Central memory CD8-positive, alpha-beta T cell (primary cell): ENCODE measurements at regions not wholly inside any gene's neighbourhood (a gene's known extent, or its start where the extent isn't known, plus 50 kb on each side); places are given as distances from the start of the nearest gene placed in this dataset.
"Not testable (repeated sequence)": the region's sequence is repeated elsewhere in the genome, so short reads cannot be mapped to it uniquely, and the experiment has no call there.

Experiments
- ATAC-seq: fragments of 150-1000 bp; cut with Tn5 transposase; replicated peaks from 2 replicates; pipeline ENCODE4 v1.10.0; 2022; ENCODE audit warnings: mild to moderate bottlenecking, moderate FRiP score, moderate number of reproducible peaks; ENCODE audit not compliant: poor library complexity, severe bottlenecking; ENCODE audit errors: extremely low read depth
- DNase-seq, 2 donors: peaks; one replicate each; pipeline ENCODE4 v3.0.0; 2021; ENCODE audit warnings: low spot score in 2 of 2
- H3K27ac Mint-ChIP-seq: one replicate; pipeline ENCODE4 v1.8.0; 2022; ENCODE audit warnings: low read depth, mild to moderate bottlenecking, moderate library complexity, mixed read lengths
- H3K27me3 Mint-ChIP-seq: one replicate; pipeline ENCODE4 v1.8.0; 2022; ENCODE audit warnings: mixed read lengths
- H3K36me3 Mint-ChIP-seq: one replicate; pipeline ENCODE4 v1.8.0; 2022; ENCODE audit warnings: mild to moderate bottlenecking, moderate library complexity, mixed read lengths; ENCODE audit not compliant: insufficient read depth
- H3K4me1 Mint-ChIP-seq: one replicate; pipeline ENCODE4 v1.8.0; 2022; ENCODE audit warnings: mixed read lengths
- H3K4me3 Mint-ChIP-seq: one replicate; pipeline ENCODE4 v1.8.0; 2022; ENCODE audit warnings: mild to moderate bottlenecking, moderate library complexity, mixed read lengths
- H3K9me3 Mint-ChIP-seq: one replicate; pipeline ENCODE4 v1.8.0; 2022; ENCODE audit warnings: mixed read lengths

DNA sequence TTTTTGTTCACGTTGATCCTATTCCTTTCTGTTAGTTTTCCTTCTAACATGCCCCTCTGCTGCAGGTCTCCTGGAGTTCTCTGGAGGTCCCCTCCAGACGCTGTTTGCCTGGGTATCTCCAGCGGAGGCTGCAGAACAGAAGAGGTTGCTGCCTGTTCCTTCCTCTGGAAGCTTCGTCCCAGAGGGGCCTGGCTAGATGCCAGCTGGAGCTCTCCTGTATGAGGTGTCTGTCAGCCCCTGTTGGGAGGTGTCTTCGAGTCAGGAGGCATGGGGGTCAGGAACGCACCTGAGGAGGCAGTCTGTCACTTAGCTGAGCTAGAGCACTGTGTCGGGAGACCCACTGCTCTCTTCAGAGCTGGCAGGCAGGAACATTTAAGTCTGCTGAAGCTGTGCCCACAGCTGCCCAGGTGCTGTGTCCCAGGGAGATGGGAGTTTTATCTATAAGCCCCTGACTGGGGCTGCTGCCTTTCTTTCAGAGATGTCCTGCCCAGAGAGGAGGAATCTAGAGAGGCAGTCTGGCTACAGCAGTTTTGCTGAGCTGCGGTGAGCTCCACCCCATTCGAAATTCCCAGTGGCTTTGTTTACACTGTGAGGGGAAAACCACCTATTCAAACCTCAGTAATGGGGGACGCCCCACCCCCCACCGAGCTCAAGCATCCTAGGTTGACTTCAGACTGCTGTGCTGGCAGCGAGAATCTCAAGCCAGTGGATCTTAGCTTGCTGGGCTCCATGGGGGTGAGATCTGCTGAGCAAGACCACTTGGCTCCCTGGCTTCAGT lies 196.2 kb downstream of the EDEM1 start:
- H3K4me1 Mint-ChIP-seq, H3K27ac Mint-ChIP-seq, H3K9me3 Mint-ChIP-seq, ATAC-seq, H3K27me3 Mint-ChIP-seq, H3K4me3 Mint-ChIP-seq, H3K36me3 Mint-ChIP-seq, DNase-seq: not testable (repeated sequence)

DNA sequence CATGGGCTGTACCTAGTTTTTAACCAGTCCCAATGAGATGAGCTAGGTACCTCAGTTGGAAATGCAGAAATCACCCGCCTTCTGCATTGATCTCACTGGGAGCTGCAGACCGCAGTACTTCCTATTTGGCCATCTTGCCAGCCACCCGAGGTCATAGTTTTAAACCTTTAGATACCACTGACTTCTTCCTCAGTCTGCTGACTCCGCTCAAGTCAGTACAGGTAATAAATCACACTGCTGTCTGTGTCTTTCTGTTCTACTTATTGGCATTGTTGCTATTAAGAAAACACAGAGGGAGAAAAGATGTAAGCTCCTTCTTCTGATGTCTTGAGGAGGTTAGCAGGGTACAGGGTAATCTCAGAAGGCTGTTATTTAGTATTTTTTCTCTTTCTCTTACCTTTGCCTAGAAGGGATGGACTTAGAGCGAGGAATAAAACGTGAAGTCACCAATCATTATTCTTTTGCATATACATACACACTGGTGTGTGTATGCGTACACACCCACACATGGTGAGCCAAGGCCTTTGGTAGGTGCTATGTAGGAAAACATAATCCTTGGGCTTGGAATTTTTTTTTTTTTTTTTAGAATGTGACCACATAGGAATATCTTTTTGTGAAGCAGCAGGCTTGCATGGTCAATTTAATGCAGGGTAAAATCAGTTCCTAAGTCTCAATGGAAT lies 197.2 kb downstream of the EDEM1 start:
- no peaks in the 10 kb centered on the region for H3K4me1 Mint-ChIP-seq
- H3K27me3 Mint-ChIP-seq: no peaks in the 10 kb centered on the region
- no peaks in the 10 kb centered on the region for H3K9me3 Mint-ChIP-seq
- H3K4me3 Mint-ChIP-seq: no peak overlapping the region
- ATAC-seq (no peak), DNase-seq (no peak)
- H3K27ac Mint-ChIP-seq: no peak overlapping the region
- no peaks in the 10 kb centered on the region for H3K36me3 Mint-ChIP-seq

GRCh38 chr3:5388091-5388490 lies 200.6 kb downstream of the EDEM1 start:
- DNase-seq: no peak
- peaks cover 25% of the 10 kb centered on the region for H3K27me3 Mint-ChIP-seq
- H3K4me1 Mint-ChIP-seq: no peaks in the 10 kb centered on the region
- no peaks in the 10 kb centered on the region for H3K9me3 Mint-ChIP-seq
- no peak overlapping the region for H3K4me3 Mint-ChIP-seq
- ATAC-seq: no peak
- no peak overlapping the region for H3K27ac Mint-ChIP-seq
- no peaks in the 10 kb centered on the region for H3K36me3 Mint-ChIP-seq

GRCh38 chr3:5389057-5389456 lies 201.6 kb downstream of the EDEM1 start:
- Mint-ChIP-seq H3K4me1 (no peaks in the 10 kb centered on the region), H3K9me3 (no peaks in the 10 kb centered on the region), H3K27me3 (peaks cover 25% of the 10 kb centered on the region), H3K4me3 (no peak overlapping the region), H3K27ac (no peak overlapping the region), H3K36me3 (no peaks in the 10 kb centered on the region)
- DNase-seq (no peak), ATAC-seq (no peak)

GRCh38 chr3:5390221-5390620 lies 202.7 kb downstream of the EDEM1 start:
- DNase-seq (no peak), ATAC-seq (no peak)
- no peaks in the 10 kb centered on the region for H3K36me3 Mint-ChIP-seq
- H3K27ac Mint-ChIP-seq: no peak overlapping the region
- no peak overlapping the region for H3K4me3 Mint-ChIP-seq
- peaks cover 25% of the 10 kb centered on the region for H3K27me3 Mint-ChIP-seq
- H3K9me3 Mint-ChIP-seq: no peaks in the 10 kb centered on the region
- H3K4me1 Mint-ChIP-seq: no peaks in the 10 kb centered on the region

GRCh38 chr3:5390936-5391625 lies 203.6 kb downstream of the EDEM1 start:
- H3K4me1 Mint-ChIP-seq: no peaks in the 10 kb centered on the region
- no peak overlapping the region for H3K4me3 Mint-ChIP-seq
- no peaks in the 10 kb centered on the region for H3K9me3 Mint-ChIP-seq
- peaks cover 25% of the 10 kb centered on the region for H3K27me3 Mint-ChIP-seq
- H3K27ac Mint-ChIP-seq: no peak overlapping the region
- ATAC-seq: no peak
- no peak for DNase-seq
- H3K36me3 Mint-ChIP-seq: no peaks in the 10 kb centered on the region

- Mint-ChIP-seq H3K27me3 (peaks cover 38% of the 10 kb centered on the region), H3K4me3 (no peak overlapping the region), H3K36me3 (no peaks in the 10 kb centered on the region), H3K27ac (no peak overlapping the region), H3K9me3 (no peaks in the 10 kb centered on the region), H3K4me1 (no peaks in the 10 kb centered on the region)
- no peak for DNase-seq
- no peak for ATAC-seq
Observed at GRCh38 chr3:5401002-5401401, 213.5 kb downstream of the EDEM1 start.

DNA sequence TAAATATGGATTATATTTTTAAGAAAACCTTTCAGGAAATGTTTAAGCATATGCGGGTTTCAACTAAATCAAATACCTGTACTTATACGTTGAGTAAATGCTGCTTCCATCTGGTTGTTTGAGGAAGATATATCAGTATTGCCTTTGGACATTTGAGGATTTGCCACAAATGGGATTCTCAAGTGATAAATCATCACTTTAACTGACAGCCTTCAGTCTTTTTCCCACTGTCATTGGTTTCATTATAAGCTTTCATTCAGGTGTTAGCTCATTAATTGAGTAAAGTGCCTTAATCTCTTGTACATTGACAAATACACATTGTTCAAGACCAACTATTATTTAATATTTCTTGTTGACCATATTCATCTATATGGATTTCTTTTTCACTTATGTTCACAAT lies 217.2 kb downstream of the EDEM1 start:
- DNase-seq: no peak
- no peak overlapping the region for H3K27ac Mint-ChIP-seq

GRCh38 chr3:5411786-5412185 lies 224.3 kb downstream of the EDEM1 start:
- ATAC-seq: no peak

More for the DNA sequence above, 217.2 kb downstream of the EDEM1 start:
- Mint-ChIP-seq H3K36me3 (no peaks in the 10 kb centered on the region), H3K9me3 (no peaks in the 10 kb centered on the region), H3K4me3 (no peak overlapping the region), H3K4me1 (no peaks in the 10 kb centered on the region), H3K27me3 (peaks cover 21% of the 10 kb centered on the region)
- ATAC-seq: no peak

GRCh38 chr3:5423076-5423475 lies 235.6 kb downstream of the EDEM1 start:
- ATAC-seq: no peak
- Mint-ChIP-seq H3K4me1 (no peaks in the 10 kb centered on the region), H3K27me3 (no peaks in the 10 kb centered on the region), H3K27ac (no peak overlapping the region), H3K9me3 (no peaks in the 10 kb centered on the region), H3K36me3 (no peaks in the 10 kb centered on the region), H3K4me3 (no peak overlapping the region)
- no peak for DNase-seq

More at GRCh38 chr3:5411786-5412185, 224.3 kb downstream of the EDEM1 start:
- no peak for DNase-seq
- H3K4me1 Mint-ChIP-seq: no peaks in the 10 kb centered on the region
- H3K27ac Mint-ChIP-seq: no peak overlapping the region
- no peak overlapping the region for H3K4me3 Mint-ChIP-seq
- H3K27me3 Mint-ChIP-seq: peaks cover 33% of the 10 kb centered on the region
- no peaks in the 10 kb centered on the region for H3K36me3 Mint-ChIP-seq
- H3K9me3 Mint-ChIP-seq: peaks cover 12% of the 10 kb centered on the region

GRCh38 chr3:5423523-5423922 lies 236.0 kb downstream of the EDEM1 start:
- no peaks in the 10 kb centered on the region for H3K9me3 Mint-ChIP-seq
- H3K4me3 Mint-ChIP-seq: no peak overlapping the region
- H3K27ac Mint-ChIP-seq: no peak overlapping the region
- H3K4me1 Mint-ChIP-seq: no peaks in the 10 kb centered on the region
- no peak for DNase-seq
- no peak for ATAC-seq
- no peaks in the 10 kb centered on the region for H3K27me3 Mint-ChIP-seq
- H3K36me3 Mint-ChIP-seq: no peaks in the 10 kb centered on the region

GRCh38 chr3:5425371-5425770 lies 237.9 kb downstream of the EDEM1 start:
- H3K4me3 Mint-ChIP-seq: no peak overlapping the region
- no peaks in the 10 kb centered on the region for H3K9me3 Mint-ChIP-seq
- DNase-seq: no peak
- H3K27ac Mint-ChIP-seq: no peak overlapping the region
- ATAC-seq: no peak
- H3K36me3 Mint-ChIP-seq: no peaks in the 10 kb centered on the region
- no peaks in the 10 kb centered on the region for H3K4me1 Mint-ChIP-seq
- H3K27me3 Mint-ChIP-seq: no peaks in the 10 kb centered on the region
